ENCODE measurements at regions not wholly inside any gene's neighbourhood (a gene's known extent, or its start where the extent isn't known, plus 50 kb on each side); places are given as distances from the start of the nearest gene placed in this dataset.
"Not testable (repeated sequence)": the region's sequence is repeated elsewhere in the genome, so short reads cannot be mapped to it uniquely, and the experiment has no call there.

- DNase-seq = no peak
Measured at GRCh38 chr14:24744641-24745040, 110.7 kb upstream of the GZMB start.

GRCh38 chr14:24741871-24742270 lies 107.9 kb upstream of the GZMB start:
- DNase-seq = no peak

GRCh38 chr14:24735984-24736630 lies 102.1 kb upstream of the GZMB start:
- DNase-seq = no peak

GRCh38 chr14:24734917-24735500 lies 101.0 kb upstream of the GZMB start:
- DNase-seq = peak; percentile 68

- DNase-seq = no peak
Measured at GRCh38 chr14:24726480-24726879, 92.5 kb upstream of the GZMB start.

- no peak for DNase-seq
Measured at GRCh38 chr14:24725311-24725710, 91.3 kb upstream of the GZMB start.

- DNase-seq = no peak
Measured at GRCh38 chr14:24721775-24722174, 87.8 kb upstream of the GZMB start.

- DNase-seq = no peak
Measured at GRCh38 chr14:24715239-24715638, 81.2 kb upstream of the GZMB start.

- DNase-seq = no peak
Measured at GRCh38 chr14:24713404-24713803, 79.4 kb upstream of the GZMB start.

GRCh38 chr14:24712909-24713308 lies 78.9 kb upstream of the GZMB start:
- DNase-seq = no peak

- no peak for DNase-seq
Measured at GRCh38 chr14:24712374-24712773, 78.4 kb upstream of the GZMB start.

- DNase-seq = peak; percentile 29
Measured at GRCh38 chr14:24710403-24711112, 76.6 kb upstream of the GZMB start.

- no peak for DNase-seq
Measured at GRCh38 chr14:24708684-24709083, 74.7 kb upstream of the GZMB start.

GRCh38 chr14:24706351-24706750 lies 72.4 kb upstream of the GZMB start:
- no peak for DNase-seq

- no peak for DNase-seq
Measured at GRCh38 chr14:24705840-24706239, 71.8 kb upstream of the GZMB start.

GRCh38 chr14:24701062-24701461 lies 67.1 kb upstream of the GZMB start:
- DNase-seq = no peak

GRCh38 chr14:24700511-24700910 lies 66.5 kb upstream of the GZMB start:
- DNase-seq = no peak

- DNase-seq = no peak
Measured at GRCh38 chr14:24699052-24699451, 65.1 kb upstream of the GZMB start.

- DNase-seq = not testable (repeated sequence)
Measured at GRCh38 chr14:24696280-24696920, 62.4 kb upstream of the GZMB start.

- no peak for DNase-seq
Measured at GRCh38 chr14:24695265-24696241, 61.6 kb upstream of the GZMB start.

GRCh38 chr14:24694680-24695079 lies 60.7 kb upstream of the GZMB start:
- DNase-seq = no peak

- no peak for DNase-seq
Measured at GRCh38 chr14:24693983-24694382, 60.0 kb upstream of the GZMB start.

- DNase-seq = no peak
Measured at GRCh38 chr14:24693353-24693737, 59.4 kb upstream of the GZMB start.
